H1 (cell line): ENCODE measurements at regions not wholly inside any gene's neighbourhood (a gene's known extent, or its start where the extent isn't known, plus 50 kb on each side); places are given as distances from the start of the nearest gene placed in this dataset.

Experiments used
- CTCF ChIA-PET: fragments of 300-600 bp; sonication (Branson Sonifier 250); formaldehyde crosslinking; loops from one replicate; lab custom pipeline; 2021; ENCODE audit not compliant: partially characterized antibody; lab: Charles Lee
- POLR2A ChIA-PET: fragments of 300-600 bp; sonication (Branson Sonifier 250); formaldehyde crosslinking; loops from one replicate; lab custom pipeline; 2021; ENCODE audit warnings: inconsistent platforms; ENCODE audit not compliant: partially characterized antibody; lab: Charles Lee
- DNase-seq, 2 experiments: peaks; one replicate each; pipeline versions ENCODE4 v3.0.0 to v3.0.0-alpha.2; 2010 to 2022; ENCODE audit warnings: low spot score in 2 of 2, low read depth in 1 of 2, mixed read lengths in 1 of 2
- FAIRE-seq: peaks from 2 replicates; lab custom pipeline; 2011; peaks lifted over from hg19 to GRCh38; lab: Jason Lieb, UNC
- H2AFZ ChIP-seq: 2 replicates; pipeline ENCODE4 v1.8.1; 2012; ENCODE audit warnings: low read length, inconsistent platforms
- H2AK5ac ChIP-seq: 2 replicates; pipeline ENCODE4 v1.6.1; 2013; ENCODE audit warnings: low read depth, low read length
- H2BK120ac ChIP-seq: replicated peaks from 2 replicates; pipeline ENCODE3; 2013; ENCODE audit warnings: low read depth, low read length, inconsistent platforms
- H2BK12ac ChIP-seq: 2 replicates; pipeline ENCODE4 v1.6.1; 2013; ENCODE audit warnings: low read depth, low read length
- H2BK15ac ChIP-seq: 2 replicates; pipeline ENCODE4 v1.6.1; 2013; ENCODE audit warnings: low read length
- H2BK20ac ChIP-seq: 2 replicates; pipeline ENCODE4 v1.6.1; 2013; ENCODE audit warnings: low read length
- H2BK5ac ChIP-seq: 2 replicates; pipeline ENCODE4 v1.6.1; 2013; ENCODE audit warnings: low read depth, low read length
- H3K14ac ChIP-seq: 2 replicates; pipeline ENCODE4 v1.6.1; 2013; ENCODE audit warnings: inconsistent platforms; ENCODE audit not compliant: insufficient read length
- H3K18ac ChIP-seq: 2 replicates; pipeline ENCODE4 v1.6.1; 2013; ENCODE audit warnings: low read length; ENCODE audit errors: extremely low read depth
- H3K23ac ChIP-seq: 2 replicates; pipeline ENCODE4 v1.6.1; 2013; ENCODE audit warnings: inconsistent platforms; ENCODE audit not compliant: insufficient read length
- H3K23me2 ChIP-seq: 2 replicates; pipeline ENCODE4 v1.6.1; 2013; ENCODE audit warnings: low read depth, low read length
- H3K27ac ChIP-seq: 2 replicates; pipeline ENCODE4 v1.6.1; 2011; ENCODE audit warnings: low read depth, low read length, inconsistent platforms
- H3K27me3 ChIP-seq, 4 experiments: replicated peaks in 1 of 4; 1 replicate in 1 of 4; 2 replicates in 3 of 4; pipeline versions ENCODE4 v1.6.1 to v1.8.1; 2011 to 2013; ENCODE audit warnings: low read length in 3 of 4, mild to moderate bottlenecking in 3 of 4, inconsistent platforms in 2 of 4, mixed read lengths in 2 of 4, moderate library complexity in 1 of 4; ENCODE audit not compliant: control insufficient read depth in 3 of 4, insufficient read depth in 3 of 4; ENCODE audit errors: extremely low read depth in 1 of 4
- H3K36me3 ChIP-seq, 4 experiments: 2 replicates each; pipeline versions ENCODE4 v1.6.1 to v1.8.1; 2011 to 2013; ENCODE audit warnings: mild to moderate bottlenecking in 4 of 4, low read length in 3 of 4, moderate library complexity in 2 of 4, control low read depth in 1 of 4, inconsistent platforms in 1 of 4; ENCODE audit not compliant: insufficient read depth in 4 of 4, control insufficient read depth in 2 of 4
- H3K4ac ChIP-seq: replicated peaks from 2 replicates; pipeline ENCODE3; 2013; ENCODE audit warnings: low read length, low read depth, mixed read lengths, inconsistent platforms; ENCODE audit not compliant: insufficient read length
- H3K4me1 ChIP-seq, 4 experiments: replicated peaks in 1 of 4; 1 replicate in 1 of 4; 2 replicates in 3 of 4; pipeline versions ENCODE4 v1.6.1 to v1.8.1; 2011 to 2013; ENCODE audit warnings: low read length in 3 of 4, inconsistent platforms in 2 of 4, mixed read lengths in 1 of 4; ENCODE audit not compliant: insufficient read depth in 4 of 4, control insufficient read depth in 3 of 4
- H3K4me2 ChIP-seq, 2 experiments: 2 replicates each; pipeline versions ENCODE4 v1.6.1 to v1.8.1; 2011 to 2013; ENCODE audit warnings: low read depth in 2 of 2, low read length in 2 of 2, control low read depth in 1 of 2, inconsistent platforms in 1 of 2, mild to moderate bottlenecking in 1 of 2; ENCODE audit not compliant: insufficient read depth in 1 of 2
- H3K4me3 ChIP-seq, 4 experiments: fragments of 200-600, 300-600 bp in 1 of 4; sonication (generic), shearing (Covaris generic), sonication (Bioruptor Twin) in 1 of 4; 2 replicates each; pipeline versions ENCODE4 v1.5.1 to v1.8.1; 2011 to 2016; ENCODE audit warnings: low read length in 4 of 4, low read depth in 3 of 4, control low read depth in 2 of 4, inconsistent platforms in 2 of 4, mild to moderate bottlenecking in 2 of 4, mixed read lengths in 1 of 4, moderate library complexity in 1 of 4; ENCODE audit not compliant: insufficient read depth in 2 of 4; ENCODE audit errors: extremely low read depth in 1 of 4
- H3K56ac ChIP-seq: replicated peaks from 2 replicates; pipeline ENCODE3; 2013; ENCODE audit warnings: low read depth, mild to moderate bottlenecking, mixed read lengths, low read length, inconsistent platforms; ENCODE audit not compliant: insufficient read length
- H3K79me1 ChIP-seq: 2 replicates; pipeline ENCODE4 v1.6.1; 2013; ENCODE audit warnings: low read depth, low read length, control low read depth
- H3K79me2 ChIP-seq, 2 experiments: 2 replicates each; pipeline versions ENCODE4 v1.6.1 to v1.8.1; 2012 to 2013; ENCODE audit warnings: low read length in 2 of 2, mild to moderate bottlenecking in 2 of 2, inconsistent platforms in 1 of 2; ENCODE audit not compliant: insufficient read depth in 2 of 2, control insufficient read depth in 1 of 2
- H3K9ac ChIP-seq, 4 experiments: replicated peaks in 1 of 4; 1 replicate in 1 of 4; 2 replicates in 3 of 4; pipeline versions ENCODE4 v1.6.1 to v1.8.1; 2011 to 2013; ENCODE audit warnings: low read depth in 3 of 4, low read length in 3 of 4, control low read depth in 2 of 4, mild to moderate bottlenecking in 2 of 4, moderate library complexity in 2 of 4, inconsistent platforms in 1 of 4; ENCODE audit errors: extremely low read depth in 1 of 4
- H3K9me3 ChIP-seq, 2 experiments: 2 replicates each; pipeline versions ENCODE4 v1.6.1 to v1.8.1; 2012 to 2013; ENCODE audit warnings: mild to moderate bottlenecking in 2 of 2, moderate library complexity in 2 of 2, control low read depth in 1 of 2, inconsistent platforms in 1 of 2, low read depth in 1 of 2, low read length in 1 of 2, mixed read lengths in 1 of 2; ENCODE audit not compliant: insufficient read depth in 2 of 2
- H4K20me1 ChIP-seq, 2 experiments: replicated peaks in 1 of 2; 2 replicates each; pipeline versions ENCODE3 to v1.8.1; 2011 to 2013; ENCODE audit warnings: inconsistent platforms in 2 of 2, low read length in 2 of 2, mild to moderate bottlenecking in 1 of 2; ENCODE audit not compliant: insufficient read depth in 2 of 2, control insufficient read depth in 1 of 2
- H4K5ac ChIP-seq: 2 replicates; pipeline ENCODE4 v1.6.1; 2013; ENCODE audit warnings: low read length, low read depth, mixed read lengths, inconsistent platforms; ENCODE audit not compliant: insufficient read length
- H4K8ac ChIP-seq: 2 replicates; pipeline ENCODE4 v1.8.0; 2013; ENCODE audit warnings: mild to moderate bottlenecking, moderate library complexity, low read length, inconsistent platforms; ENCODE audit not compliant: insufficient read depth; ENCODE audit errors: extremely low read depth
- H4K91ac ChIP-seq: replicated peaks from 2 replicates; pipeline ENCODE3; 2013; ENCODE audit warnings: low read length, mixed read lengths, inconsistent platforms; ENCODE audit not compliant: insufficient read length
- GTF2F1 ChIP-seq: IDR thresholded peaks from 2 replicates; pipeline ENCODE4 v1.6.1; 2012; ENCODE audit warnings: low read depth, low read length, improper control_type of control experiment, borderline replicate concordance
- NRF1 ChIP-seq: IDR thresholded peaks from 2 replicates; pipeline ENCODE4 v1.6.1; 2011; ENCODE audit warnings: mild to moderate bottlenecking, low read depth, low read length, improper control_type of control experiment
- RBBP5 ChIP-seq: IDR thresholded peaks from 2 replicates; pipeline ENCODE4 v1.7.1; 2012; ENCODE audit warnings: low read depth, mild to moderate bottlenecking, inconsistent platforms, low read length, moderate library complexity, borderline replicate concordance
- SIRT6 ChIP-seq: IDR thresholded peaks from one replicate; pipeline ENCODE4 v1.7.1; 2012; ENCODE audit warnings: low read length, inconsistent platforms
- TEAD4 ChIP-seq: IDR thresholded peaks from 2 replicates; pipeline ENCODE4 v1.6.1; 2012; ENCODE audit warnings: low read depth, low read length, inconsistent platforms, mixed read lengths
- USF2 ChIP-seq: IDR thresholded peaks from 2 replicates; pipeline ENCODE4 v1.6.1; 2011; ENCODE audit warnings: low read length, improper control_type of control experiment
- WGBS, 2 experiments: shearing (Covaris generic) in 1 of 2; methylation state at CpG; one replicate each; pipeline versions ENCODE4 v1.1.6 to v1.1.7; 2013 to 2015; ENCODE audit warnings: low lambda C conversion rate in 2 of 2, mixed read lengths in 2 of 2, inconsistent platforms in 1 of 2, low coverage in 1 of 2, missing lambda C conversion rate in 1 of 2; ENCODE audit not compliant: insufficient replicate concordance in 2 of 2, insufficient coverage in 1 of 2, insufficient read length in 1 of 2; ENCODE audit errors: extremely low coverage in 1 of 2, missing lambda C conversion rate in 1 of 2; 5-methylcytosine and 5-hydroxymethylcytosine counted together

- H4K91ac ChIP-seq = no peak overlapping the region
- no peaks in the 10 kb centered on the region; a peak in 1 of 7 replicates for H3K27me3 ChIP-seq
- H3K4me3 ChIP-seq = no peak overlapping the region
- no peak overlapping the region for H2AFZ ChIP-seq
- H3K4me2 ChIP-seq = no peak overlapping the region
- DNase-seq (no peak), FAIRE-seq (no peak)
- H3K14ac ChIP-seq = no peak overlapping the region
- H3K36me3 ChIP-seq = no peaks in the 10 kb centered on the region
- no peak overlapping the region for H2BK5ac ChIP-seq
- no peak overlapping the region for H3K4ac ChIP-seq
- H3K23ac ChIP-seq = no peak overlapping the region
- POLR2A ChIA-PET = no interaction called here
- no peak overlapping the region for H3K56ac ChIP-seq
- H3K18ac ChIP-seq = no peak overlapping the region
- no peaks in the 10 kb centered on the region for H3K79me2 ChIP-seq
- H3K9ac ChIP-seq = no peak overlapping the region
- no peak overlapping the region for H3K27ac ChIP-seq
- no peaks in the 10 kb centered on the region for H4K20me1 ChIP-seq
- no peaks in the 10 kb centered on the region; a peak in 2 of 7 replicates for H3K4me1 ChIP-seq
- no peaks in the 10 kb centered on the region for H3K79me1 ChIP-seq
- 83% methylated on average over 7 of the region's 7 CpGs; no CpG with 5 or more reads in 1 of the 2 experiments for WGBS, 2 experiments
- no peaks in the 10 kb centered on the region; a peak in 1 of 4 replicates for H3K9me3 ChIP-seq
- no peak overlapping the region for H4K8ac ChIP-seq
- H3K23me2 ChIP-seq = no peaks in the 10 kb centered on the region
- H2AK5ac ChIP-seq = no peak overlapping the region
- H4K5ac ChIP-seq = no peak overlapping the region
- H2BK15ac ChIP-seq = no peak overlapping the region
- H2BK20ac ChIP-seq = no peak overlapping the region
- no peak overlapping the region for H2BK120ac ChIP-seq
- H2BK12ac ChIP-seq = no peak overlapping the region
- CTCF ChIA-PET = no interaction called here
- TF ChIP-seq GTF2F1 = no peak
- no peak for TF ChIP-seq USF2
- TF ChIP-seq RBBP5 = no peak
- TF ChIP-seq NRF1 = no peak
- TF ChIP-seq SIRT6 = no peak
- TF ChIP-seq TEAD4 = no peak
Measured at GRCh38 chr5:34580983-34581382, 75.1 kb upstream of the RAI14 start.
